ENCODE measurements at regions not wholly inside any gene's neighbourhood (a gene's known extent, or its start where the extent isn't known, plus 50 kb on each side); places are given as distances from the start of the nearest gene placed in this dataset.
A peak's percentile ranks its signal among the peaks of the same experiment; 100 is the strongest.

GRCh38 chr15:60086681-60087429 lies 82.7 kb downstream of the FOXB1 start:
- TF ChIP-seq CTCF (IDR thresholded peaks at IDR 0.05) (no peak), POLR2A (IDR thresholded peaks at IDR 0.05) (no peak), POLR2AphosphoS5 (IDR thresholded peaks at IDR 0.05) (no peak)
- Histone ChIP-seq H3K36me3 (no peaks in the 10 kb centered on the region), H3K27me3 (peaks cover 0 to 6% of the 10 kb centered on the region in 2 donors), H3K9me3 (no peaks in the 10 kb centered on the region), H3K27ac (no peak overlapping the region), H3K4me1 (peaks cover 0 to 8% of the 10 kb centered on the region in 2 donors), H3K4me3 (no peak overlapping the region)
- intact Hi-C loops (cut with DNase I; ENCODE audit: low total_unique reads): no loop called here
- no peak for DNase-seq (ENCODE audit: low spot score in 2 of 2)

GRCh38 chr15:60087561-60087960 lies 83.5 kb downstream of the FOXB1 start:
- intact Hi-C loops (cut with DNase I; ENCODE audit: low total_unique reads): no loop called here
- Histone ChIP-seq H3K4me1 (peaks cover 0 to 8% of the 10 kb centered on the region in 2 donors), H3K36me3 (no peaks in the 10 kb centered on the region), H3K27ac (no peak overlapping the region), H3K27me3 (peaks cover 0 to 6% of the 10 kb centered on the region in 2 donors), H3K9me3 (no peaks in the 10 kb centered on the region), H3K4me3 (no peak overlapping the region)
- TF ChIP-seq CTCF (IDR thresholded peaks at IDR 0.05): no peak
- TF ChIP-seq POLR2A (IDR thresholded peaks at IDR 0.05): no peak
- no peak for DNase-seq (ENCODE audit: low spot score in 2 of 2)

- no peak for DNase-seq (ENCODE audit: low spot score in 2 of 2)
- H3K9me3 ChIP-seq: no peaks in the 10 kb centered on the region
- H3K36me3 ChIP-seq: no peaks in the 10 kb centered on the region
- H3K27ac ChIP-seq: peak overlapping the region; percentile 33 to 40
- H3K27me3 ChIP-seq: peaks cover 0 to 6% of the 10 kb centered on the region in 2 donors
- TF ChIP-seq POLR2A (IDR thresholded peaks at IDR 0.05) (no peak), CTCF (IDR thresholded peaks at IDR 0.05) (no peak), POLR2AphosphoS5 (IDR thresholded peaks at IDR 0.05) (no peak)
- H3K4me3 ChIP-seq: no peak overlapping the region
- intact Hi-C loops (cut with DNase I; ENCODE audit: low total_unique reads): no loop called here
- H3K4me1 ChIP-seq: peaks cover 0 to 8% of the 10 kb centered on the region in 2 donors
Measured at GRCh38 chr15:60090747-60091146, 86.6 kb downstream of the FOXB1 start.

- intact Hi-C loops (cut with DNase I; ENCODE audit: low total_unique reads): no loop called here
- DNase-seq (ENCODE audit: low spot score in 2 of 2): peak in 1 of 2 donors; percentile 73
- H3K4me3 ChIP-seq: no peak overlapping the region
- TF ChIP-seq POLR2AphosphoS5 (IDR thresholded peaks at IDR 0.05) (peak in 2 of 3 donors; percentile 19 to 40), CTCF (IDR thresholded peaks at IDR 0.05) (no peak), POLR2A (IDR thresholded peaks at IDR 0.05) (no peak)
- H3K36me3 ChIP-seq: no peaks in the 10 kb centered on the region
- H3K27me3 ChIP-seq: peaks cover 0 to 6% of the 10 kb centered on the region in 2 donors
- H3K9me3 ChIP-seq: no peaks in the 10 kb centered on the region
- peaks cover 0 to 8% of the 10 kb centered on the region in 2 donors for H3K4me1 ChIP-seq
- peak overlapping the region; percentile 33 to 54 for H3K27ac ChIP-seq
Measured at GRCh38 chr15:60091157-60091556, 87.0 kb downstream of the FOXB1 start.

GRCh38 chr15:60091911-60092310 lies 87.8 kb downstream of the FOXB1 start:
- Histone ChIP-seq H3K27ac (no peak overlapping the region), H3K27me3 (peaks cover 0 to 5% of the 10 kb centered on the region in 2 donors)
- TF ChIP-seq POLR2A (IDR thresholded peaks at IDR 0.05) (no peak), POLR2AphosphoS5 (IDR thresholded peaks at IDR 0.05) (no peak), CTCF (IDR thresholded peaks at IDR 0.05) (no peak)

More at GRCh38 chr15:60091911-60092310, 87.8 kb downstream of the FOXB1 start:
- H3K36me3 ChIP-seq: no peaks in the 10 kb centered on the region
- H3K4me1 ChIP-seq: peaks cover 0 to 8% of the 10 kb centered on the region in 2 donors
- peaks cover 0 to 3% of the 10 kb centered on the region in 2 donors for H3K9me3 ChIP-seq
- no peak for DNase-seq (ENCODE audit: low spot score in 2 of 2)
- intact Hi-C loops (cut with DNase I; ENCODE audit: low total_unique reads): no loop called here
- H3K4me3 ChIP-seq: no peak overlapping the region

Measured in breast epithelium (tissue), 4 donors.